ENCODE measurements at regions not wholly inside any gene's neighbourhood (a gene's known extent, or its start where the extent isn't known, plus 50 kb on each side); places are given as distances from the start of the nearest gene placed in this dataset.

DNA sequence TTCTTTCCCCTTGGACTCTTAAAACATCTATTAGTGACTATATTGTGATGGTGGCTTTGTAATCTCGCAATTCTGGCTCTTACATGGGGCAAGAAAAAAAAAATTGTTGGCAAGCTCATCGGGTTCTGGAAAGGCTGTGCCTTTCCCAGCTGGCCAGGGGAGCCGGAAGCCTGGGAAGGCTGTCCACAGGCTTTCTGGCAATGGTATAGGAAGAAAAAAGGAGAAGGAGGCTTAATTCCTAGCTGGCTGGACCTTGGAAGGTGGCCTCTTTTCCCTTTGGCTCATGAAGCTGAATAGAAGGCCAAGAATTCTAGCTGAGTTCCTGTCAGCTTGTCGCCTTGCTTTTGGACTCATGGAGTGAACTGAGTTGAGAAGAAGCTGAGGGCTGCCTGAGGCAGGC is 243.5 kb upstream of the SEMA6D start (continued):
- TF ChIP-seq ZNF274 (IDR thresholded peaks at IDR 0.05; ENCODE audit: low read depth, low read length) (no peak), CBX3 (IDR thresholded peaks at IDR 0.05; ENCODE audit: low read depth) (no peak), FOSL1 (IDR thresholded peaks at IDR 0.05; ENCODE audit: low read depth) (no peak)

DNA sequence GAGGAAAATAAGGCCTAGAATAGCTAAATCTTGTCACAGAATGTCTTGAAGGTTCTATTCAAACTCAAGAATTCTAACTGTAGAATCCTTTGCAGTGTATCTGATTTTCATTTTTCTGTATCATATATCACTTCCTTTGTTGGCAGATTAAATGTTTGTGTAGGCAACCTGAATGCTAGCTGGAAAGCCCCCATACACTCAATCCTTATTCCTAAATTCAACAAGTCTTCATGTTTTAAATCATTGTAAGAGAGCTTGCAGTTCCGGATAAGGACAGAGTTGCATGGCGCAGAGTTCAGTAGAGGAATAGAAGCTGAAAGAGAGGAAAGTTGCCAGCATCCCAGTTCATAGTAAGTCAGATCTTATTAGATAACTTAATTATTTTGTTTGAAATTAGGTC is 242.0 kb upstream of the SEMA6D start:
- no peaks in the 10 kb centered on the region for H4K20me1 ChIP-seq (ENCODE audit: insufficient read depth)
- TF ChIP-seq, protein P1, sequence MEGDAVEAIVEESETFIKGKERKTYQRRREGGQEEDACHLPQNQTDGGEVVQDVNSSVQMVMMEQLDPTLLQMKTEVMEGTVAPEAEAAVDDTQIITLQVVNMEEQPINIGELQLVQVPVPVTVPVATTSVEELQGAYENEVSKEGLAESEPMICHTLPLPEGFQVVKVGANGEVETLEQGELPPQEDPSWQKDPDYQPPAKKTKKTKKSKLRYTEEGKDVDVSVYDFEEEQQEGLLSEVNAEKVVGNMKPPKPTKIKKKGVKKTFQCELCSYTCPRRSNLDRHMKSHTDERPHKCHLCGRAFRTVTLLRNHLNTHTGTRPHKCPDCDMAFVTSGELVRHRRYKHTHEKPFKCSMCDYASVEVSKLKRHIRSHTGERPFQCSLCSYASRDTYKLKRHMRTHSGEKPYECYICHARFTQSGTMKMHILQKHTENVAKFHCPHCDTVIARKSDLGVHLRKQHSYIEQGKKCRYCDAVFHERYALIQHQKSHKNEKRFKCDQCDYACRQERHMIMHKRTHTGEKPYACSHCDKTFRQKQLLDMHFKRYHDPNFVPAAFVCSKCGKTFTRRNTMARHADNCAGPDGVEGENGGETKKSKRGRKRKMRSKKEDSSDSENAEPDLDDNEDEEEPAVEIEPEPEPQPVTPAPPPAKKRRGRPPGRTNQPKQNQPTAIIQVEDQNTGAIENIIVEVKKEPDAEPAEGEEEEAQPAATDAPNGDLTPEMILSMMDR (IDR thresholded peaks at IDR 0.05 in 2 of 3, conservative IDR thresholded peaks at IDR 0.05 in 1 of 3; ENCODE audit: borderline replicate concordance in 1 of 3, insufficient read depth in 1 of 3, low read depth in 2 of 3, low read length in 2 of 3), result no peak
- no peak for TF ChIP-seq EZH2 (IDR thresholded peaks at IDR 0.05)
- no peak for TF ChIP-seq EZH2phosphoT487 (IDR thresholded peaks at IDR 0.05; ENCODE audit: borderline replicate concordance)
- TF ChIP-seq YY1 (IDR thresholded peaks at IDR 0.05; ENCODE audit: extremely low read depth, insufficient replicate concordance, low read depth, low read length), result no peak
- TF ChIP-seq, protein P2, sequence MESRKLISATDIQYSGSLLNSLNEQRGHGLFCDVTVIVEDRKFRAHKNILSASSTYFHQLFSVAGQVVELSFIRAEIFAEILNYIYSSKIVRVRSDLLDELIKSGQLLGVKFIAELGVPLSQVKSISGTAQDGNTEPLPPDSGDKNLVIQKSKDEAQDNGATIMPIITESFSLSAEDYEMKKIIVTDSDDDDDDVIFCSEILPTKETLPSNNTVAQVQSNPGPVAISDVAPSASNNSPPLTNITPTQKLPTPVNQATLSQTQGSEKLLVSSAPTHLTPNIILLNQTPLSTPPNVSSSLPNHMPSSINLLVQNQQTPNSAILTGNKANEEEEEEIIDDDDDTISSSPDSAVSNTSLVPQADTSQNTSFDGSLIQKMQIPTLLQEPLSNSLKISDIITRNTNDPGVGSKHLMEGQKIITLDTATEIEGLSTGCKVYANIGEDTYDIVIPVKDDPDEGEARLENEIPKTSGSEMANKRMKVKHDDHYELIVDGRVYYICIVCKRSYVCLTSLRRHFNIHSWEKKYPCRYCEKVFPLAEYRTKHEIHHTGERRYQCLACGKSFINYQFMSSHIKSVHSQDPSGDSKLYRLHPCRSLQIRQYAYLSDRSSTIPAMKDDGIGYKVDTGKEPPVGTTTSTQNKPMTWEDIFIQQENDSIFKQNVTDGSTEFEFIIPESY (IDR thresholded peaks at IDR 0.05; ENCODE audit: extremely low read depth, insufficient replicate concordance, low read length), result no peak
- TF ChIP-seq SIN3A (IDR thresholded peaks at IDR 0.05; ENCODE audit: low read depth), result no peak
- no peak for TF ChIP-seq JUND (IDR thresholded peaks at IDR 0.05)
- TF ChIP-seq ELF1 (IDR thresholded peaks at IDR 0.05; ENCODE audit: borderline replicate concordance, low read depth), result no peak
- no peak for TF ChIP-seq POLR2A (IDR thresholded peaks at IDR 0.05; ENCODE audit: borderline replicate concordance, extremely low read depth, insufficient read depth, insufficient read length)
- no peak for TF ChIP-seq ZNF274 (IDR thresholded peaks at IDR 0.05; ENCODE audit: low read depth, low read length)
- no peak for TF ChIP-seq POLR2AphosphoS5 (IDR thresholded peaks at IDR 0.05; ENCODE audit: low read depth, low read length)
- TF ChIP-seq ZFX (IDR thresholded peaks at IDR 0.05), result no peak
- TF ChIP-seq SRF (IDR thresholded peaks at IDR 0.05; ENCODE audit: low read depth), result no peak
- H3K4me2 ChIP-seq (ENCODE audit: low read length), result no peak overlapping the region
- DNase-seq (ENCODE audit: low read depth, low spot score) (no peak), ATAC-seq (no peak)
- no peak overlapping the region for H3K9ac ChIP-seq (ENCODE audit: low read length)
- peaks cover 16 to 40% of the 10 kb centered on the region in 2 experiments; a peak in 2 of 4 replicates for H3K9me3 ChIP-seq (ENCODE audit: control insufficient read depth in 1 of 2, insufficient read depth in 1 of 2, low read depth in 1 of 2, low read length in 2 of 2)
- H3K4me1 ChIP-seq (ENCODE audit: control insufficient read depth in 1 of 2, insufficient read depth in 2 of 2, low read length in 2 of 2), result no peaks in the 10 kb centered on the region
- no TSS peak for BruUV-seq (replicated peaks)
- H3K79me2 ChIP-seq (ENCODE audit: insufficient read depth, low read length), result no peaks in the 10 kb centered on the region
- ChIA-PET POLR2A (no interaction called here), CTCF (no interaction called here), RAD21 (ENCODE audit: low non-redundant PET in 1 of 2, low total read pairs in 2 of 2, uncharacterized antibody in 2 of 2, unreplicated experiment in 2 of 2) (no interaction called here)
- no peak overlapping the region for H2AFZ ChIP-seq (ENCODE audit: low read depth, low read length, poor library complexity, severe bottlenecking)
- H3K27me3 ChIP-seq (ENCODE audit: insufficient read depth, low read length), result no peaks in the 10 kb centered on the region
- intact Hi-C loops (cut with micrococcal nuclease), result no loop called here
- H3K27ac ChIP-seq (ENCODE audit: low read depth, low read length), result no peak overlapping the region
- no peak overlapping the region for H3K4me3 ChIP-seq (replicated peaks in 1 of 2; ENCODE audit: low read depth in 1 of 2, low read length in 2 of 2)
- no peaks in the 10 kb centered on the region for H3K36me3 ChIP-seq (ENCODE audit: control insufficient read depth in 1 of 2, insufficient read depth in 2 of 2, low read length in 2 of 2)
- H3K9me2 ChIP-seq (ENCODE audit: insufficient read depth), result no peaks in the 10 kb centered on the region

All from HCT116 (cell line).